K562 (cell line): ENCODE measurements at regions not wholly inside any gene's neighbourhood (a gene's known extent, or its start where the extent isn't known, plus 50 kb on each side); places are given as distances from the start of the nearest gene placed in this dataset.

ENCODE experiments used
- ATF1 ChIP-seq, 2 experiments: fragments of 450-650 bp in 1 of 2; IDR thresholded peaks; 2 replicates each; pipeline ENCODE4 v1.6.1; 2016; ENCODE audit warnings: missing compliant biosample characterization in 1 of 2, missing genetic modification characterization in 1 of 2
- EGR1 ChIP-seq: fragments of 450-650 bp; conservative IDR thresholded peaks from 2 replicates; pipeline ENCODE4 v1.6.1; 2017; ENCODE audit warnings: mild to moderate bottlenecking
- KAT8 ChIP-seq: fragments of 450-650 bp; IDR thresholded peaks from 2 replicates; pipeline ENCODE4 v1.6.1; 2016; ENCODE audit warnings: low read depth, mild to moderate bottlenecking
- NCOA2 ChIP-seq, 2 experiments: fragments of 450-650 bp; IDR thresholded peaks; 2 replicates each; pipeline ENCODE4 v1.6.1; 2018; ENCODE audit warnings: mild to moderate bottlenecking in 2 of 2, moderate library complexity in 1 of 2; ENCODE audit not compliant: partially characterized antibody in 2 of 2
- NFYB ChIP-seq: IDR thresholded peaks from 2 replicates; pipeline ENCODE4 v1.6.1; 2011; ENCODE audit warnings: mild to moderate bottlenecking, moderate library complexity; ENCODE audit not compliant: insufficient read length; ENCODE audit errors: extremely low read depth
- POLR2AphosphoS5 ChIP-seq: IDR thresholded peaks from 2 replicates; pipeline ENCODE4 v1.6.1; 2011; ENCODE audit warnings: mild to moderate bottlenecking, low read depth, low read length, moderate library complexity; ENCODE audit not compliant: control insufficient read depth, insufficient read depth
- SAFB ChIP-seq: fragments of 200-400 bp; formaldehyde crosslinking; IDR thresholded peaks from 2 replicates; pipeline ENCODE4 v1.6.1; 2017; ENCODE audit warnings: low read depth, low read length, borderline replicate concordance
- TEAD4 ChIP-seq, 2 experiments: sonication (generic) in 1 of 2; formaldehyde crosslinking in 1 of 2; IDR thresholded peaks; 2 replicates each; pipeline versions ENCODE4 v1.6.1 to v1.8.0; 2012 to 2022; ENCODE audit warnings: borderline replicate concordance in 1 of 2, inconsistent platforms in 1 of 2, low read length in 1 of 2, mild to moderate bottlenecking in 1 of 2, missing genetic modification reagents in 1 of 2
- ZBTB8A ChIP-seq: fragments of 450-650 bp; IDR thresholded peaks from 2 replicates; pipeline ENCODE4 v1.6.1; 2018; ENCODE audit warnings: mild to moderate bottlenecking, moderate library complexity; ENCODE audit not compliant: partially characterized antibody
- ZNF507 ChIP-seq: conservative IDR thresholded peaks from 2 replicates; pipeline ENCODE4 v1.6.1; 2017; ENCODE audit warnings: missing genetic modification characterization, missing compliant biosample characterization
- ZNF830 ChIP-seq: fragments of 250-450 bp; sonication (Bioruptor Pico); IDR thresholded peaks from 2 replicates; pipeline ENCODE4 v1.5.0; 2021; ENCODE audit warnings: mild to moderate bottlenecking
- TF ChIP-seq, protein P1 (sequence below): fragments of 250-450 bp; sonication (Bioruptor Pico); IDR thresholded peaks from 2 replicates; pipeline ENCODE4 v1.5.0; 2020; ENCODE audit warnings: mild to moderate bottlenecking, borderline replicate concordance
- TF ChIP-seq, protein P2 (sequence below): fragments of 200-600 bp; sonication (generic); IDR thresholded peaks from one replicate; pipeline ENCODE4 v1.6.1; 2012; ENCODE audit warnings: mild to moderate bottlenecking, low read depth, low read length, inconsistent platforms

DNA sequence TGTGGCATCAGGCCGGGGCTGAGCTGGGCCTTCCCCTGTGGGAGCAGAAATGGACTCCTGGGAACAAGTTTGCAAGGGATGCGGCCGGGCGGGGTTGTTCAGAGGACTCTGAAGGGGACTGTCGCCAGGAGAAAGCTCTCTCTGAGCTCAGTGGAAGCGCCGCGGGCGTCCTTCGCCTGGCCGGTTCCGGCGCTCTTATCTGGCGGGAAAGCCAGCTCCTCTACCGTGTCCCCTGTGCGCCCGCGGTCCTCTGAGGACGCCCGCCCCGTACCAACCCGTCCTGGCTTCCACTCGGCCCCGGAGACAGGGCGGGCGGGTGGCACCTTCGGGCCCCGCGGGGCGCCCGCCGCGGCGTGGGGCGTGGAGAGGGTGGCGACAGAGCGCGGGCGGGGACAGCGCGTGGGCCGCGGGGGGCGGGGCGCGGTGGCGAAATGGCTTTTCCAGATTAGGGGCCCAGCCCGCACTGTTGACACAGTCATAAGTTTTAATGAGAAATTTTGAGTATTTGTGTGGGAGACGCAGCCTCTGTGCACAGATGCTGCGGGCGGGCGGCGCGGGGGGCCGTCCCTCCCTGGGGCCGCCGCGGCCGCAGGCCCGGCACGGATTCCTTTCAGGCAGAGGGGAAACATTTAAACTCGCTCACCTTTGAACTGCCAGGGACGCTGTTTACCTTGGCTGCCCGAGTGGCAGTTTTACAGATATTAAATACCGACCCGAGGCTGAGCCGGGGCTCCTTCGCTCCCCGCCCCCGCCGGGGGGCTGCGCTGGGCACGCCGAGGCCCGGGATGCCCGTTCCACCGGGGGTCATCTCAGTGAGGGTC lies 70.2 kb downstream of the FOXD2 start (continued):
- TF ChIP-seq NFYB (no peak), SAFB (peak; percentile 60; the same call in 1 of the 2 replicates), EGR1 (peak; percentile 57), ZBTB8A (no peak), ZNF507 (tag) (no peak), NCOA2 (IDR thresholded peaks at IDR 0.05; ENCODE audit: partially characterized antibody in 2 of 2) (no peak), ATF1 (CRISPR knock-in tag; IDR thresholded peaks at IDR 0.05) (no peak), ATF1 (tag; IDR thresholded peaks at IDR 0.05) (no peak), POLR2AphosphoS5 (0 out of 2 replicates have a peak, but pooled peaks have one; percentile 26), ZNF830 (CRISPR knock-in tag) (no peak), KAT8 (no peak), TEAD4 (IDR thresholded peaks at IDR 0.05; ENCODE audit: low read length) (peak; percentile 36; the same call in 1 of the 2 replicates), TEAD4 (CRISPR knock-in tag; IDR thresholded peaks at IDR 0.05; ENCODE audit: borderline replicate concordance) (no peak)
- TF ChIP-seq, protein P1, sequence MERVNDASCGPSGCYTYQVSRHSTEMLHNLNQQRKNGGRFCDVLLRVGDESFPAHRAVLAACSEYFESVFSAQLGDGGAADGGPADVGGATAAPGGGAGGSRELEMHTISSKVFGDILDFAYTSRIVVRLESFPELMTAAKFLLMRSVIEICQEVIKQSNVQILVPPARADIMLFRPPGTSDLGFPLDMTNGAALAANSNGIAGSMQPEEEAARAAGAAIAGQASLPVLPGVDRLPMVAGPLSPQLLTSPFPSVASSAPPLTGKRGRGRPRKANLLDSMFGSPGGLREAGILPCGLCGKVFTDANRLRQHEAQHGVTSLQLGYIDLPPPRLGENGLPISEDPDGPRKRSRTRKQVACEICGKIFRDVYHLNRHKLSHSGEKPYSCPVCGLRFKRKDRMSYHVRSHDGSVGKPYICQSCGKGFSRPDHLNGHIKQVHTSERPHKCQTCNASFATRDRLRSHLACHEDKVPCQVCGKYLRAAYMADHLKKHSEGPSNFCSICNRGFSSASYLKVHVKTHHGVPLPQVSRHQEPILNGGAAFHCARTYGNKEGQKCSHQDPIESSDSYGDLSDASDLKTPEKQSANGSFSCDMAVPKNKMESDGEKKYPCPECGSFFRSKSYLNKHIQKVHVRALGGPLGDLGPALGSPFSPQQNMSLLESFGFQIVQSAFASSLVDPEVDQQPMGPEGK (CRISPR knock-in tag): no peak
- TF ChIP-seq, protein P2, sequence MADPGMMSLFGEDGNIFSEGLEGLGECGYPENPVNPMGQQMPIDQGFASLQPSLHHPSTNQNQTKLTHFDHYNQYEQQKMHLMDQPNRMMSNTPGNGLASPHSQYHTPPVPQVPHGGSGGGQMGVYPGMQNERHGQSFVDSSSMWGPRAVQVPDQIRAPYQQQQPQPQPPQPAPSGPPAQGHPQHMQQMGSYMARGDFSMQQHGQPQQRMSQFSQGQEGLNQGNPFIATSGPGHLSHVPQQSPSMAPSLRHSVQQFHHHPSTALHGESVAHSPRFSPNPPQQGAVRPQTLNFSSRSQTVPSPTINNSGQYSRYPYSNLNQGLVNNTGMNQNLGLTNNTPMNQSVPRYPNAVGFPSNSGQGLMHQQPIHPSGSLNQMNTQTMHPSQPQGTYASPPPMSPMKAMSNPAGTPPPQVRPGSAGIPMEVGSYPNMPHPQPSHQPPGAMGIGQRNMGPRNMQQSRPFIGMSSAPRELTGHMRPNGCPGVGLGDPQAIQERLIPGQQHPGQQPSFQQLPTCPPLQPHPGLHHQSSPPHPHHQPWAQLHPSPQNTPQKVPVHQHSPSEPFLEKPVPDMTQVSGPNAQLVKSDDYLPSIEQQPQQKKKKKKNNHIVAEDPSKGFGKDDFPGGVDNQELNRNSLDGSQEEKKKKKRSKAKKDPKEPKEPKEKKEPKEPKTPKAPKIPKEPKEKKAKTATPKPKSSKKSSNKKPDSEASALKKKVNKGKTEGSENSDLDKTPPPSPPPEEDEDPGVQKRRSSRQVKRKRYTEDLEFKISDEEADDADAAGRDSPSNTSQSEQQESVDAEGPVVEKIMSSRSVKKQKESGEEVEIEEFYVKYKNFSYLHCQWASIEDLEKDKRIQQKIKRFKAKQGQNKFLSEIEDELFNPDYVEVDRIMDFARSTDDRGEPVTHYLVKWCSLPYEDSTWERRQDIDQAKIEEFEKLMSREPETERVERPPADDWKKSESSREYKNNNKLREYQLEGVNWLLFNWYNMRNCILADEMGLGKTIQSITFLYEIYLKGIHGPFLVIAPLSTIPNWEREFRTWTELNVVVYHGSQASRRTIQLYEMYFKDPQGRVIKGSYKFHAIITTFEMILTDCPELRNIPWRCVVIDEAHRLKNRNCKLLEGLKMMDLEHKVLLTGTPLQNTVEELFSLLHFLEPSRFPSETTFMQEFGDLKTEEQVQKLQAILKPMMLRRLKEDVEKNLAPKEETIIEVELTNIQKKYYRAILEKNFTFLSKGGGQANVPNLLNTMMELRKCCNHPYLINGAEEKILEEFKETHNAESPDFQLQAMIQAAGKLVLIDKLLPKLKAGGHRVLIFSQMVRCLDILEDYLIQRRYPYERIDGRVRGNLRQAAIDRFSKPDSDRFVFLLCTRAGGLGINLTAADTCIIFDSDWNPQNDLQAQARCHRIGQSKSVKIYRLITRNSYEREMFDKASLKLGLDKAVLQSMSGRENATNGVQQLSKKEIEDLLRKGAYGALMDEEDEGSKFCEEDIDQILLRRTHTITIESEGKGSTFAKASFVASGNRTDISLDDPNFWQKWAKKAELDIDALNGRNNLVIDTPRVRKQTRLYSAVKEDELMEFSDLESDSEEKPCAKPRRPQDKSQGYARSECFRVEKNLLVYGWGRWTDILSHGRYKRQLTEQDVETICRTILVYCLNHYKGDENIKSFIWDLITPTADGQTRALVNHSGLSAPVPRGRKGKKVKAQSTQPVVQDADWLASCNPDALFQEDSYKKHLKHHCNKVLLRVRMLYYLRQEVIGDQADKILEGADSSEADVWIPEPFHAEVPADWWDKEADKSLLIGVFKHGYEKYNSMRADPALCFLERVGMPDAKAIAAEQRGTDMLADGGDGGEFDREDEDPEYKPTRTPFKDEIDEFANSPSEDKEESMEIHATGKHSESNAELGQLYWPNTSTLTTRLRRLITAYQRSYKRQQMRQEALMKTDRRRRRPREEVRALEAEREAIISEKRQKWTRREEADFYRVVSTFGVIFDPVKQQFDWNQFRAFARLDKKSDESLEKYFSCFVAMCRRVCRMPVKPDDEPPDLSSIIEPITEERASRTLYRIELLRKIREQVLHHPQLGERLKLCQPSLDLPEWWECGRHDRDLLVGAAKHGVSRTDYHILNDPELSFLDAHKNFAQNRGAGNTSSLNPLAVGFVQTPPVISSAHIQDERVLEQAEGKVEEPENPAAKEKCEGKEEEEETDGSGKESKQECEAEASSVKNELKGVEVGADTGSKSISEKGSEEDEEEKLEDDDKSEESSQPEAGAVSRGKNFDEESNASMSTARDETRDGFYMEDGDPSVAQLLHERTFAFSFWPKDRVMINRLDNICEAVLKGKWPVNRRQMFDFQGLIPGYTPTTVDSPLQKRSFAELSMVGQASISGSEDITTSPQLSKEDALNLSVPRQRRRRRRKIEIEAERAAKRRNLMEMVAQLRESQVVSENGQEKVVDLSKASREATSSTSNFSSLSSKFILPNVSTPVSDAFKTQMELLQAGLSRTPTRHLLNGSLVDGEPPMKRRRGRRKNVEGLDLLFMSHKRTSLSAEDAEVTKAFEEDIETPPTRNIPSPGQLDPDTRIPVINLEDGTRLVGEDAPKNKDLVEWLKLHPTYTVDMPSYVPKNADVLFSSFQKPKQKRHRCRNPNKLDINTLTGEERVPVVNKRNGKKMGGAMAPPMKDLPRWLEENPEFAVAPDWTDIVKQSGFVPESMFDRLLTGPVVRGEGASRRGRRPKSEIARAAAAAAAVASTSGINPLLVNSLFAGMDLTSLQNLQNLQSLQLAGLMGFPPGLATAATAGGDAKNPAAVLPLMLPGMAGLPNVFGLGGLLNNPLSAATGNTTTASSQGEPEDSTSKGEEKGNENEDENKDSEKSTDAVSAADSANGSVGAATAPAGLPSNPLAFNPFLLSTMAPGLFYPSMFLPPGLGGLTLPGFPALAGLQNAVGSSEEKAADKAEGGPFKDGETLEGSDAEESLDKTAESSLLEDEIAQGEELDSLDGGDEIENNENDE: no peak
